NCI-H1417 (cell line): ENCODE measurements at regions not wholly inside any gene's neighbourhood (a gene's known extent, or its start where the extent isn't known, plus 50 kb on each side); places are given as distances from the start of the nearest gene placed in this dataset.
A peak's percentile ranks its signal among the peaks of the same experiment; 100 is the strongest.
"Not testable (repeated sequence)": the region's sequence is repeated elsewhere in the genome, so short reads cannot be mapped to it uniquely, and the experiment has no call there.

Source experiments
- DNase-seq, 3 experiments: peaks; one replicate each; lab custom pipeline; 2025; lab: John Stamatoyannopoulos, UW

- DNase-seq = not testable (repeated sequence)
Observed at GRCh38 chr16:51977506-51977905, 569.4 kb downstream of the TOX3 start.

- peak in 2 of 3 experiments; percentile 4 to 6 for DNase-seq
Observed at GRCh38 chr16:51971184-51971583, 575.8 kb downstream of the TOX3 start.

DNA sequence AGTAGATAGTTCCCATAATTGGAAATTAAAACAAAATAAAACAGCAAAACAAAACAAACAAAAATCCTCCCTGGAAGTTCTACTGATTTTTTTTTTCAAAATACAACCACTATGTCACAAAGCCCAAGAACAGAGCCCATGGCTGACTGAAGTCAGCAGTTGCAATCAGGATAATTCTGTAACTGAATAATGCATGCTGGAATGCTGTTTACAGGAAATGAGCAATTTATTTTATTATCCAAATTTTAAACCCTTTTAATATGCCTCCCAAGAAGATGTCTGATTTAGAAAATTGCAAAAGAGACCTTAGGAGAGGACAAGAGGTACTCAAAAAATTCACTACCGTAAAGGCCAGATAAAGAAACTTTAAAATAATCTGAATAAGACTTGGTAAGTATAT is 578.2 kb downstream of the TOX3 start:
- DNase-seq = no peak

DNA sequence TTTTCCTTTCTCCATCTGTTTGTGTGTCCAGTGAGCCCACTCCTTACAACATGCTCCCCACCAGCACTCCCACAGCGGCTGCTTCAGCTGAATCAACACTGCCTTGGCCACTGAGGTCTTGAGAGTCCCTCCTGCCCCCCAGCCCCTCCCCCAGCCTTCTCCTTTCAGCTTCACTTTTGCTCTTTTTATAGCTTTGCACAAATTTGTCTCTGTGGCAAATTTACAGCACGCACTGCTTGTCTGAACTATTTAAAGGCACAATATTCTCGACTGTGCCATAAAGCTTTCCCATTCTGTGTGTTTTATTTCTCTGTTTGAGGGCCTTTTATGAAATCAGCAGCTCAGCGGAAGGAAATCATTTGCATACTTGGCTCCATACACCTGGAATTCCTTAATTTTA is 579.3 kb downstream of the TOX3 start:
- no peak for DNase-seq

GRCh38 chr16:51960931-51961330 is 586.0 kb downstream of the TOX3 start:
- DNase-seq = no peak

DNA sequence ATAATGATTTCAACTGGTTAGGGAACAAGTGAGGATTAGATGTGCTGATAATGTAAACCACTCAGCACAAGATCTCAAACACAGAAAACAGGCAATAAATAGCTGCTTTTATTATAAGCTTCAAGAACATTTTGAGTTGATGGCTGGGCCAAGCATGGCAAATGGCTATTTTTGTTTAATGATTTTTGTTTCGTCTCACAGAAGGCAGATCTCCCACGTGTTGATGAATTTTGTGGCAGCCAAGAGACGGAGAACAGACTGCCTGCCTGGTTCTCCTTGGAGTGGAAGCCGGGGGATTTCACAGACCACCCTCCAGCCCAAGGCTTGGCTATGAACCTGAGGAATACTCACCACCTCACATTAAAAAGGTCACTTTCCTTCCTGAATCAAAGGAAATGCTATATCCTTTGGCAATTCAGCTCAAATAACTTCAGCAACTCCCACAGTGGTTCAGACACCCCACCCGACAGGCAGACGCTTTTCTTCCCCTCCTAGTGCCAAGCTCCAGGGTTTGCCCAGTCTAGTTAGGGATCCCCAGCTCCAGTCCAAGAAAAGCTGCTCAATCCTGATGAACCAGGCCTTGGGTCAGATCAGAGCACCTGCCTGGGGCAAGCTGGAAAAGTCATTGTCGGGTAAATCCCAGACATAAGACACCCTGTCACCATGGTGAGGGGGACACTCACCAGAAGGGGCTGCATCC is 593.5 kb downstream of the TOX3 start:
- no peak for DNase-seq

- no peak for DNase-seq
Observed at GRCh38 chr16:51952500-51952899, 594.4 kb downstream of the TOX3 start.

- peak in 1 of 3 experiments; percentile 14 for DNase-seq
Observed at GRCh38 chr16:51951668-51952298, 595.2 kb downstream of the TOX3 start.

DNA sequence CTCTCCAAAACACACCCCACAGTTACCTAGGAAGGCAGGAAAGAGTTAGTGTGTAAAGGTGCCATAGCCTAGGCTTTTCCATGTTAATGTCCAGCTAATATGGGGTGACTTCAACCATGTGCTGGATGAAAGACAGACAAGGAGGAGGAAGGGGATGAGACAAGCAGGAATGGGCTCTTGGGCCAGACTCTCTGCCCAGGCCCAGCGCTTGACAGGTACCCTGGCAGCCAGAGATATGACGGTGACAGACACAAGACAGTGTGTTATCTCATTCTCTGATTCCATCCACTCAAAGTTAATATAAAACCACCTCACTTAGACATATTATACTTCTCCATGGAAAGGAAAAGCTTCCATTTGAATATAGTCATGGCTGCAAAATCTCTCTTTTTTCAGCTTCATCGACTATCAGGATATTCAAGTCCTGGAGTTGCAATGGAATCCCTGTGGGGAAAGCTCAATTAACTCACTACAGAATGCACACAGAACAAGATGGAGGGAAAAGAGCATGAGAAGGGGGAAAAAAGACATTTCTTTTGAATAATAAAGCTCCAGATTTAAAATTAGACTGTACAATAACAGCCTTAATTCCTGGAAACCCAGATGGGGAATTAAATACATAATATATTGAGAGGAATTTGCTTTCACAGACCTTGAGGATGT is 596.7 kb downstream of the TOX3 start:
- DNase-seq = no peak

DNA sequence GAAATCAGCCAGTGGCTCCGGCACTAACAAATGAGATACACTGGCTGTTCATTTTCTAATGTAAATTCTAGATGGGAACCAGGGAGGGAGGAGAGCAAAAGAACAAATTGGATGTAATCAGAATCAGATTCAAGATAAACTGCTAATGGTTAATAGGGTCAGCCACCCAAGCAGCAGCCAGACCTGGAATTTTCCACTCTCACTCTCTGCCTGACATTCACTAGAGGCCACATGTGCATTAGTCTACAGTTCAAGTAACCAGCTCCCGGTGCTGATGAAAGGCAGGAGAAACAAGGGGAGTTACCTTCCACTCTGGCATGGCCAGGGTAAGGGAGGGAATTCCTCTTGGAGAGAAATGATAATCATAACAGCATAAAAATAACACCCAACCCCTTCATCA is 597.7 kb downstream of the TOX3 start:
- DNase-seq = no peak

GRCh38 chr16:51941412-51941811 is 605.5 kb downstream of the TOX3 start:
- no peak for DNase-seq

- no peak for DNase-seq
Observed at GRCh38 chr16:51940183-51940582, 606.8 kb downstream of the TOX3 start.

DNA sequence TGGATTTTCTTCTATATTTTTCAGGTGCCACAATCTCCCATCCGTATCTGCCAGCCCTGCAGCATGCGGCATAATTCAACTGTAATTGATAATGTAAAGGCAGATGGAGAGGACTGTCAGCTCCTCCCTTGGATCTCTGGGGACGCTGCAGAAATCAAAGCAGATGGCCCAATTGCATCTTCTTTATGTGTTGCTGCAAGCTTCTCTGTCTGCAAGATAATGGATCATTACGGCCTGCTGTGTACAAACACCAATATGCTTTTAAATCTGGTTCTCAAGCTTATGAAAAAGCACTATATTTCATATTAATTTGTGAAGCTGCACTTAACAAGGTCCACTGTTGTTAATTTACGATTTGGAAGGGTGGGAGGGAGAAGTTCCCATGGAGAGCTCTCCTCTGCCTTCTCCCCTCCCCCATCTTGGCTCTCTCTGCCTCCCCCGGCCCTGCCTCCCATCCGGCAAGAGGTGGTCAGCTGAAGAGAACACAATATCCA is 607.5 kb downstream of the TOX3 start:
- DNase-seq = peak in 2 of 3 experiments; percentile 36 to 61

DNA sequence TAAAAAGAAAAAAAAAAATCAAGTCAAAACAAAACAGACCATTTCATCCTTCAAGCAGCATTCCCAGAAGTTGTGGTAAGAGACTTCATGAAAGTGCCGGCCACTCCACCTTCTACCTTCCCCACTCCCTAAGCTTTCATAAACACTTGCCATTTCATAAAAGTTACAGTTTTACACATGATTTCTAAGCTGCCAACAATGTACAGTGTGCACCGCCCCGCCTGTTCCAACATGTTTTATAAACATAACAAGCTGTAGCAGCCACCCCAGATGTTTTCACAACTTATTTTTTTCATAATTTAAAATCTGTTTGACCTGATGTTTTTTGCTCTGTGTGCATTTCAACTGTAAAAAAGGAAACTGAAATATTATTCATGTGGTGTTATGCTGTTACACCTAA is 608.1 kb downstream of the TOX3 start:
- no peak for DNase-seq

DNA sequence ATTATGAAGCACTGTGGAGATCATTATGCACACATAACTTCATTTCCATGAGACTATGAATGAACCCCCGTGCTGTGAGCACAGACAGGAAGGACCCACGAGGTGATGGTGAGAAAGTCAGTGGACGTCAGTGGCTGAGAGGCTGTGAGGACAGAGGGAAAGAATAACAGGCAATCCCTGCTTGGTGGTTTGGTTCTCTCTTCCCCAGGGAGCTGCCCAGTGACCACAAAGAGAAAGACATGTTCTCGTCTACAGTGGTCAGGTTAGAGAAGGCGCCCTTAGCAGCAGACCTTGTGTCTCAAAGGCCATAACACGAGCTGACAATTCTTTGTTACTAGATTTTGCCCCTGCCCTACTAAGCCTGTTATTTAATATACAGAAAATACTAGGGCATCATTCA is 609.2 kb downstream of the TOX3 start:
- no peak for DNase-seq

DNA sequence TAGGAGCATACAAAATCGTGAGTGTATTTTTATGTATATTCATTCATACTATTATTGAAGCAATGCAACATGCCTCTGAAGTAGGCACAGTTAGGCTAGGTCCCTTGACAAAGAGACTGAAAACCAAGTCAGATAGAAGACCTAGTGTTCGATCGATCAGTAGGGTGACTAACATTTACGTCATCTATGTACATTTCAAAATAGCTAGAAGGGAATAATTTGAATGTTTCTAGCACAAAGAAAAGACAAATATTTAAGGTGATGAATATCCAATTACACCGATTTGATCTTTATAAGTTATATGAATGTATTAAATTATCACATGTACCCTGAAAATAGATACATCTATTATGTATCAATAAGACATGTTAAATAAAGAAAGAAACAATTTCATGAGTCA is 610.1 kb downstream of the TOX3 start:
- DNase-seq = no peak

- DNase-seq = no peak
Observed at GRCh38 chr16:51932317-51932716, 614.6 kb downstream of the TOX3 start.

GRCh38 chr16:51931653-51932052 is 615.3 kb downstream of the TOX3 start:
- DNase-seq = no peak

DNA sequence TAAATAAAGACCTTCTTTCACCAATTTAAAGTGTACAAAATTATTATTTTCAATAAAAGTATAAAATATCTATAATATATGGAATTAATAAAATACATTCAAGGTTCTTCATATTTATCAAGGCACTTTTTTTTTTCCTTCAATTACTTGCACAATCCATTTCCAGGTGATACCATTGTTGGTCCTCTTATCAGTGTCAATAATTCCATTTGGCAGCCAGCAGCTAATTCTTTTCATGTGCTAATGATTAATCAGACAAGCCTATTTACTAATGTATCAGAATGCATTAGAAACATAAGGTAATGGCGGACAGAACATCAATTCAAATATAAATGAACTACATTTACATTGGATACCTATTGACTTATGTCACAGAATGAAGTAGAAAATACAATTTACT is 622.2 kb downstream of the TOX3 start:
- no peak for DNase-seq

GRCh38 chr16:51922476-51922875 is 624.5 kb downstream of the TOX3 start:
- DNase-seq = no peak

- no peak for DNase-seq
Observed at GRCh38 chr16:51919736-51920135, 627.2 kb downstream of the TOX3 start.

DNA sequence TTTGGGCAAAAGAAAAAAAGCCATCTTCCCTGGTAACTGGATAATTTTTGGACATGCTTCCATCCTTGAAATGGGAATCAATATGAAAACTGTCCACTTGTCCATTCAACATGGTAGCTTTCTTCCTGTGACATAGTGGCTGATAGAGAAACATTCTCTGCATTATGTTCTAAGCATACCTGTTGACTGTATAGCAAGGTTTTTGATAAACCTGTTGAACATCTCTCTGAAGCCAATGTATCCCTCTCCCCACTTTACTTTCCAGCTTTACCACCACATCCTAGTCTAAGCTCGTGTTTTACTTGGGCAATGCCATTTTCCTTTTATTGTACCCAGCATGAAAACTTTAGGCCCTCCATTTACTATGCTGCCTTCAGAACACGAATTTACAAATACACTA is 630.1 kb downstream of the TOX3 start:
- DNase-seq = no peak

- DNase-seq = no peak
Observed at GRCh38 chr16:51916231-51916630, 630.7 kb downstream of the TOX3 start.
